GM12892 (cell line): ENCODE measurements at regions not wholly inside any gene's neighbourhood (a gene's known extent, or its start where the extent isn't known, plus 50 kb on each side); places are given as distances from the start of the nearest gene placed in this dataset.

ENCODE experiments used
- POLR2A ChIP-seq: IDR thresholded peaks from 2 replicates; pipeline ENCODE4 v1.6.1; 2011; ENCODE audit warnings: low read depth, low read length, control low read depth
- POLR2AphosphoS5 ChIP-seq: IDR thresholded peaks from 2 replicates; pipeline ENCODE4 v1.6.1; 2011; ENCODE audit warnings: low read depth, low read length, control low read depth
- TAF1 ChIP-seq: IDR thresholded peaks from 2 replicates; pipeline ENCODE4 v1.6.1; 2011; ENCODE audit warnings: low read depth, mild to moderate bottlenecking, control low read depth, low read length, borderline replicate concordance

DNA sequence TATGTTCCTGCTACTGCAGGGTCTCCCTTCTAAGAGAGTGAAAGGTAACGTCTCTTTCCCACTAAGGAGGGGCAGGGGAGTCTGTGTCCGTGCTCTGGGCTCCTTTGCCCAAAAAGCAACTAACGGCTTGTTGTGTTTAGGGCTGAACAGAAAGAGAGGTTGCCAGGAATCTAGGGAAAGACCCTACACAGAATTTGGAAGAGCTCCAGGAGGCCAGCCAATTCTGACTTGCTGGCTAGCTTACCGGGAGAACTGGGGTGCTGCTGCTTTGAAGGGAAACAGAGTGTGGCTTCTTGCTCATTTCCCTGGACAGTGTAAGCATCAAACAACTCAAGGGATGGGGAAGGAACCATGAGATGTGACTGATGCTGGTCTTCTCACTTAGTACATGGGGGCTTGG, 176.1 kb downstream of the GADD45G start:
- TF ChIP-seq POLR2A (no peak), POLR2AphosphoS5 (no peak), TAF1 (no peak)
